HL-60 (cell line): ENCODE measurements at regions not wholly inside any gene's neighbourhood (a gene's known extent, or its start where the extent isn't known, plus 50 kb on each side); places are given as distances from the start of the nearest gene placed in this dataset.

Source experiments
- GABPA ChIP-seq: IDR thresholded peaks from 2 replicates; pipeline ENCODE4 v1.6.1; 2012; ENCODE audit warnings: low read depth
- POLR2AphosphoS5 ChIP-seq: IDR thresholded peaks from 2 replicates; pipeline ENCODE4 v1.6.1; 2012; ENCODE audit warnings: low read depth
- TF ChIP-seq, protein P1 (sequence below): IDR thresholded peaks from one replicate; pipeline ENCODE4 v1.5.1; 2011; ENCODE audit warnings: low read length, control low read depth, inconsistent platforms; ENCODE audit not compliant: insufficient read depth
- TF ChIP-seq, protein P2 (sequence below): IDR thresholded peaks from 2 replicates; pipeline ENCODE4 v1.6.1; 2012; ENCODE audit warnings: low read depth; ENCODE audit not compliant: insufficient replicate concordance

DNA sequence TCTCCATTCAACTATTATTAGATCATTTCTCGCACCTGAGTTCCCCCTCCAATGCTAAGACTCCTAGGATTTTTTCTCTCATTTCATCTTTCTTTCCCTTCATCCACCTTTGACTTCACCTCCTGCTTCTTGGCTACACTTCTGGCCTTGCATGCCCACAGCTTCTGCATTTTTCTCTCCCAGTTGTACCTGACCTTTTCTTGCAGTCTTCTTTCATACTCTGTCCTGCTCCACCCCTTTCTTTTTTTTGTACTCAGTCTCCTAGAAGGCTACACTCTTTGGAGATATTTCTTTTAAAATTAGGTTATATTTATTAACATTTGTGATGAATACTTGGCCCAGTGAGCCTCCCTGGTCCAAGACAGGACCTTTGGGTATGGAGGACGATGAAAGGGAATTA, 190.4 kb downstream of the DEPDC1B start:
- TF ChIP-seq, protein P1, sequence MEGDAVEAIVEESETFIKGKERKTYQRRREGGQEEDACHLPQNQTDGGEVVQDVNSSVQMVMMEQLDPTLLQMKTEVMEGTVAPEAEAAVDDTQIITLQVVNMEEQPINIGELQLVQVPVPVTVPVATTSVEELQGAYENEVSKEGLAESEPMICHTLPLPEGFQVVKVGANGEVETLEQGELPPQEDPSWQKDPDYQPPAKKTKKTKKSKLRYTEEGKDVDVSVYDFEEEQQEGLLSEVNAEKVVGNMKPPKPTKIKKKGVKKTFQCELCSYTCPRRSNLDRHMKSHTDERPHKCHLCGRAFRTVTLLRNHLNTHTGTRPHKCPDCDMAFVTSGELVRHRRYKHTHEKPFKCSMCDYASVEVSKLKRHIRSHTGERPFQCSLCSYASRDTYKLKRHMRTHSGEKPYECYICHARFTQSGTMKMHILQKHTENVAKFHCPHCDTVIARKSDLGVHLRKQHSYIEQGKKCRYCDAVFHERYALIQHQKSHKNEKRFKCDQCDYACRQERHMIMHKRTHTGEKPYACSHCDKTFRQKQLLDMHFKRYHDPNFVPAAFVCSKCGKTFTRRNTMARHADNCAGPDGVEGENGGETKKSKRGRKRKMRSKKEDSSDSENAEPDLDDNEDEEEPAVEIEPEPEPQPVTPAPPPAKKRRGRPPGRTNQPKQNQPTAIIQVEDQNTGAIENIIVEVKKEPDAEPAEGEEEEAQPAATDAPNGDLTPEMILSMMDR = no peak
- TF ChIP-seq POLR2AphosphoS5 = no peak
- TF ChIP-seq, protein P2, sequence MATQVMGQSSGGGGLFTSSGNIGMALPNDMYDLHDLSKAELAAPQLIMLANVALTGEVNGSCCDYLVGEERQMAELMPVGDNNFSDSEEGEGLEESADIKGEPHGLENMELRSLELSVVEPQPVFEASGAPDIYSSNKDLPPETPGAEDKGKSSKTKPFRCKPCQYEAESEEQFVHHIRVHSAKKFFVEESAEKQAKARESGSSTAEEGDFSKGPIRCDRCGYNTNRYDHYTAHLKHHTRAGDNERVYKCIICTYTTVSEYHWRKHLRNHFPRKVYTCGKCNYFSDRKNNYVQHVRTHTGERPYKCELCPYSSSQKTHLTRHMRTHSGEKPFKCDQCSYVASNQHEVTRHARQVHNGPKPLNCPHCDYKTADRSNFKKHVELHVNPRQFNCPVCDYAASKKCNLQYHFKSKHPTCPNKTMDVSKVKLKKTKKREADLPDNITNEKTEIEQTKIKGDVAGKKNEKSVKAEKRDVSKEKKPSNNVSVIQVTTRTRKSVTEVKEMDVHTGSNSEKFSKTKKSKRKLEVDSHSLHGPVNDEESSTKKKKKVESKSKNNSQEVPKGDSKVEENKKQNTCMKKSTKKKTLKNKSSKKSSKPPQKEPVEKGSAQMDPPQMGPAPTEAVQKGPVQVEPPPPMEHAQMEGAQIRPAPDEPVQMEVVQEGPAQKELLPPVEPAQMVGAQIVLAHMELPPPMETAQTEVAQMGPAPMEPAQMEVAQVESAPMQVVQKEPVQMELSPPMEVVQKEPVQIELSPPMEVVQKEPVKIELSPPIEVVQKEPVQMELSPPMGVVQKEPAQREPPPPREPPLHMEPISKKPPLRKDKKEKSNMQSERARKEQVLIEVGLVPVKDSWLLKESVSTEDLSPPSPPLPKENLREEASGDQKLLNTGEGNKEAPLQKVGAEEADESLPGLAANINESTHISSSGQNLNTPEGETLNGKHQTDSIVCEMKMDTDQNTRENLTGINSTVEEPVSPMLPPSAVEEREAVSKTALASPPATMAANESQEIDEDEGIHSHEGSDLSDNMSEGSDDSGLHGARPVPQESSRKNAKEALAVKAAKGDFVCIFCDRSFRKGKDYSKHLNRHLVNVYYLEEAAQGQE = no peak
- TF ChIP-seq GABPA = no peak
